ENCODE measurements at regions not wholly inside any gene's neighbourhood (a gene's known extent, or its start where the extent isn't known, plus 50 kb on each side); places are given as distances from the start of the nearest gene placed in this dataset.

DNA sequence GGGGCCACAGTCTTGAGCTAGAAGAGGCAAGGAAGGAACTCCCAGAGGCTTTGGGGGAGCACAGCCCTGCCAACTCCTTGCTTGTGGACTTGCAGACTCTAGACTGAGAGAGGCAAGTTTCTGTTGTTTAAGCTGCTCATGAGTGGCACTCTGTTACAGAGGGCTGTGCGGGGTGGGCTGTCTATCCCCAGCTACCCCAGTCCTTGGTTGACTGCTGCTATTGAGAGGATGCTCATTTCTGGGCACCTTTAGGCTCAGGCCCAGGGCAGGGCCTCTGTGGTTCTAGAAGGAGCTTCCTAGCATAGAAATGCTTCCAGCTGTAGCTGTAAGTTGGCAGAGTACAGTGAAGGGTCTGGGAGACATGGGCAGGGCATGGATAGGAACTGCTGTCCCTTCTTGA lies 151.3 kb upstream of the GGTLC1 start:
- Mint-ChIP-seq H3K27ac (no peak overlapping the region), H3K4me3 (no peak overlapping the region), H3K36me3 (no peaks in the 10 kb centered on the region), H3K27me3 (ENCODE audit: low read depth in 2 of 2) (no peaks in the 10 kb centered on the region), H3K9me3 (no peaks in the 10 kb centered on the region), H3K4me1 (peaks cover 71 to 81% of the 10 kb centered on the region in 2 donors)
- WGBS (ENCODE audit: insufficient coverage), result 96% methylated on average over 1 of the region's 1 CpG
- Histone ChIP-seq H3K4me1 (ENCODE audit: control insufficient read depth, insufficient read depth, low read length) (peaks cover 61% of the 10 kb centered on the region), H3K9me3 (ENCODE audit: control insufficient read depth, insufficient read depth, low read length) (peaks cover 3% of the 10 kb centered on the region), H3K27me3 (ENCODE audit: control insufficient read depth, insufficient read depth, low read length) (no peaks in the 10 kb centered on the region), H3K4me3 (ENCODE audit: low read length) (no peak overlapping the region), H3K27ac (ENCODE audit: low read length) (no peak overlapping the region), H3K36me3 (ENCODE audit: control insufficient read depth, insufficient read depth, low read length) (no peaks in the 10 kb centered on the region)
- TF ChIP-seq, protein P1, sequence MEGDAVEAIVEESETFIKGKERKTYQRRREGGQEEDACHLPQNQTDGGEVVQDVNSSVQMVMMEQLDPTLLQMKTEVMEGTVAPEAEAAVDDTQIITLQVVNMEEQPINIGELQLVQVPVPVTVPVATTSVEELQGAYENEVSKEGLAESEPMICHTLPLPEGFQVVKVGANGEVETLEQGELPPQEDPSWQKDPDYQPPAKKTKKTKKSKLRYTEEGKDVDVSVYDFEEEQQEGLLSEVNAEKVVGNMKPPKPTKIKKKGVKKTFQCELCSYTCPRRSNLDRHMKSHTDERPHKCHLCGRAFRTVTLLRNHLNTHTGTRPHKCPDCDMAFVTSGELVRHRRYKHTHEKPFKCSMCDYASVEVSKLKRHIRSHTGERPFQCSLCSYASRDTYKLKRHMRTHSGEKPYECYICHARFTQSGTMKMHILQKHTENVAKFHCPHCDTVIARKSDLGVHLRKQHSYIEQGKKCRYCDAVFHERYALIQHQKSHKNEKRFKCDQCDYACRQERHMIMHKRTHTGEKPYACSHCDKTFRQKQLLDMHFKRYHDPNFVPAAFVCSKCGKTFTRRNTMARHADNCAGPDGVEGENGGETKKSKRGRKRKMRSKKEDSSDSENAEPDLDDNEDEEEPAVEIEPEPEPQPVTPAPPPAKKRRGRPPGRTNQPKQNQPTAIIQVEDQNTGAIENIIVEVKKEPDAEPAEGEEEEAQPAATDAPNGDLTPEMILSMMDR (IDR thresholded peaks at IDR 0.05), result no peak
- no peak for DNase-seq
- intact Hi-C loops (cut with micrococcal nuclease), result loop anchor here (10.0 kb wide), 2 partner anchors 105 to 815 kb away; no protein-coding TSS in a partner anchor
- no peak for ATAC-seq

DNA sequence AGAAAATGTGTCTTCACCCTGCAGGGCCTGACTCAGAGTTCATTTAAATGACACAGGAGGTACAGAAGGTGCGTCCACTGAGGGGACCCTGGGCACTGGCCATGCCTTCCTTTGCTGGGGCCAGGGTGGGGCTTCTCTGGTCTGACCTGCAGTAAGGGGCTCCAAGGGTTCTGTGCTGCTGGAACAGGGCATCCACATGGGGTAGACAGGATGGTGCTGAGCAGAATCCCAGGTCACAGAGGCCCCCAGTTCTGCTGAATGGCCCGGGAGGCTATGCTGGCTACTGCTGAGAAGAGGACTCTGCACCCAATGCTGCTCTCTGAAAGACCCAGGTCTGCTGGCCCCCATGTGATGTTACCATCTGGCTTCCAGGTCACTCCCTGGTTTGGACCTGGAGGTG lies 150.4 kb upstream of the GGTLC1 start:
- H3K4me1 ChIP-seq (ENCODE audit: control insufficient read depth, insufficient read depth, low read length), result peaks cover 63% of the 10 kb centered on the region
- no peak for DNase-seq
- intact Hi-C loops (cut with micrococcal nuclease), result no loop called here
- Mint-ChIP-seq H3K27ac (peak overlapping the region; percentile 26 to 45), H3K36me3 (no peaks in the 10 kb centered on the region), H3K9me3 (no peaks in the 10 kb centered on the region), H3K4me3 (no peak overlapping the region), H3K4me1 (peaks cover 71 to 81% of the 10 kb centered on the region in 2 donors), H3K27me3 (ENCODE audit: low read depth in 2 of 2) (no peaks in the 10 kb centered on the region)
- no peaks in the 10 kb centered on the region for H3K27me3 ChIP-seq (ENCODE audit: control insufficient read depth, insufficient read depth, low read length)
- no peaks in the 10 kb centered on the region for H3K36me3 ChIP-seq (ENCODE audit: control insufficient read depth, insufficient read depth, low read length)
- H3K4me3 ChIP-seq (ENCODE audit: low read length), result no peak overlapping the region
- WGBS (ENCODE audit: insufficient coverage), result 91% methylated on average over 2 of the region's 2 CpGs
- TF ChIP-seq, protein P1 (IDR thresholded peaks at IDR 0.05), result no peak
- ATAC-seq, result no peak
- no peak overlapping the region for H3K27ac ChIP-seq (ENCODE audit: low read length)
- peaks cover 3% of the 10 kb centered on the region for H3K9me3 ChIP-seq (ENCODE audit: control insufficient read depth, insufficient read depth, low read length)

DNA sequence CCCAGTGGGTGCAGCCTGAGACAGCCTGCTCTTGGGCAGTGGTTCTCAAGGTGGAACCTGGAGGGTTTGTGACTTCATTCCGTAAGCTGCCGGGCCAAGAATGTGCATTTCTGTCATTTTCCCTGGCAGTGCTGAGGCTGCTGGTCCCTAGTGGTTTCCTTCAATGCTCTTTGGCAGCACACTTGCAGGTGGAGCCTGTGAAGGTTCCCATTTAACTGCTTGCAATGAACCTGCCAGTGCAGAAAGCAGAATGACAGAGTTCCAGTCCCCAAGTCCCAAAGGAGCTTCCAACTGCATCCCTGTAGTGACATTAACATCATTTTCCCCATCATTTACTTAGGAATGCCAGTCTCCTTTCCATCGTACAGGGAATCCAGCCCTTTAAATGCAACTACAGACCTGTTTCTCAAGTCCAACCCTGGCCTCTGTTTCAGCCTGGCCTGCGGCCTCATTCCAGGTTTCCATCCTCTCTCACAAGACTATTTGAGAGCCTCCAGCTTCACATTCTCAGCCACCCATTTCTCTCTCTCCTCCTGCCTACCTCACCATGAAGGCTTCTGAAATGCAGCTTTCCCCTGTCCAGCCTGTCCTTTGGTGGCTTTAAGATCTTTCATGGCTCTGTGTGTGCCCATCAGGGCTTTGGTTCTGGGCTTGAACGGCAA lies 149.7 kb upstream of the GGTLC1 start:
- ATAC-seq, result no peak
- Mint-ChIP-seq H3K4me3 (no peak overlapping the region), H3K4me1 (peaks cover 71 to 78% of the 10 kb centered on the region in 2 donors), H3K27ac (peak overlapping the region; percentile 26 to 45), H3K9me3 (no peaks in the 10 kb centered on the region), H3K36me3 (no peaks in the 10 kb centered on the region), H3K27me3 (ENCODE audit: low read depth in 2 of 2) (no peaks in the 10 kb centered on the region)
- TF ChIP-seq, protein P1 (IDR thresholded peaks at IDR 0.05), result no peak
- intact Hi-C loops (cut with micrococcal nuclease), result no loop called here
- H3K27ac ChIP-seq (ENCODE audit: low read length), result no peak overlapping the region
- H3K9me3 ChIP-seq (ENCODE audit: control insufficient read depth, insufficient read depth, low read length), result peaks cover 3% of the 10 kb centered on the region
- H3K4me3 ChIP-seq (ENCODE audit: low read length), result no peak overlapping the region
- H3K36me3 ChIP-seq (ENCODE audit: control insufficient read depth, insufficient read depth, low read length), result no peaks in the 10 kb centered on the region
- WGBS (ENCODE audit: insufficient coverage), result 75% methylated on average over 5 of the region's 5 CpGs
- DNase-seq, result no peak
- no peaks in the 10 kb centered on the region for H3K27me3 ChIP-seq (ENCODE audit: control insufficient read depth, insufficient read depth, low read length)
- peaks cover 58% of the 10 kb centered on the region for H3K4me1 ChIP-seq (ENCODE audit: control insufficient read depth, insufficient read depth, low read length)
